ENCODE measurements at regions not wholly inside any gene's neighbourhood (a gene's known extent, or its start where the extent isn't known, plus 50 kb on each side); places are given as distances from the start of the nearest gene placed in this dataset.
"Not testable (repeated sequence)": the region's sequence is repeated elsewhere in the genome, so short reads cannot be mapped to it uniquely, and the experiment has no call there.

DNA sequence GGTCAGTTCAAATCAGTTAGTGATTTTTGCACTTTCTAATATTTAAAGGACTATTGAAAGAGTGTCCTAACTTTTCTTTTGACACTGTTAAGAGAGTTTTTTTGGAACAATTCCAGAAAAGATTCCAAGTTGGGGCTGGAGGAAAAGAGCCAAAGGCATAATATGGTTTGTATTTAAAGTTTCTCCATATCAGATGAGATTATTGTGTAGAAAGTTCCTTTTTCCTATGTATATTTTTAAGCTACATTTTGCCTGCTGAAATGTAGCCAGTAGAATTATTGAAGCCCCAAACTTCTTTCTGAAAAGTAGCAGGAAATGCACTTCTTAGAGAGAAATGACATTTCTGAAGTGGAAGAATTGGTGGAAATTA is 136.5 kb upstream of the TSC22D2 start:
- Histone ChIP-seq H3K4me3 (replicated peaks in 1 of 4; ENCODE audit: control extremely low read depth in 1 of 4, insufficient read depth in 1 of 4, low read depth in 3 of 4, low read length in 4 of 4) (no peak overlapping the region), H3K79me2 (ENCODE audit: control insufficient read depth, insufficient read depth, low read length) (no peaks in the 10 kb centered on the region), H3K36me3 (ENCODE audit: control insufficient read depth, insufficient read depth, low read length) (no peaks in the 10 kb centered on the region), H3K4me2 (ENCODE audit: extremely low read depth, insufficient read depth, low read length) (no peak overlapping the region), H3K27me3 (ENCODE audit: control insufficient read depth, insufficient read depth, low read length) (no peaks in the 10 kb centered on the region), H3K27ac (ENCODE audit: insufficient read depth, low read length) (no peak overlapping the region), H4K20me1 (ENCODE audit: control insufficient read depth, extremely low read depth, insufficient read depth, low read length) (no peaks in the 10 kb centered on the region), H3K4me1 (ENCODE audit: control insufficient read depth, extremely low read depth, insufficient read depth, low read length) (peaks cover 5% of the 10 kb centered on the region), H3K9me3 (ENCODE audit: control insufficient read depth, insufficient read depth, low read depth, low read length) (no peaks in the 10 kb centered on the region), H3K9ac (ENCODE audit: insufficient read depth, low read length) (no peak overlapping the region), H2AFZ (ENCODE audit: low read length) (no peak overlapping the region)
- TF ChIP-seq, protein P1, sequence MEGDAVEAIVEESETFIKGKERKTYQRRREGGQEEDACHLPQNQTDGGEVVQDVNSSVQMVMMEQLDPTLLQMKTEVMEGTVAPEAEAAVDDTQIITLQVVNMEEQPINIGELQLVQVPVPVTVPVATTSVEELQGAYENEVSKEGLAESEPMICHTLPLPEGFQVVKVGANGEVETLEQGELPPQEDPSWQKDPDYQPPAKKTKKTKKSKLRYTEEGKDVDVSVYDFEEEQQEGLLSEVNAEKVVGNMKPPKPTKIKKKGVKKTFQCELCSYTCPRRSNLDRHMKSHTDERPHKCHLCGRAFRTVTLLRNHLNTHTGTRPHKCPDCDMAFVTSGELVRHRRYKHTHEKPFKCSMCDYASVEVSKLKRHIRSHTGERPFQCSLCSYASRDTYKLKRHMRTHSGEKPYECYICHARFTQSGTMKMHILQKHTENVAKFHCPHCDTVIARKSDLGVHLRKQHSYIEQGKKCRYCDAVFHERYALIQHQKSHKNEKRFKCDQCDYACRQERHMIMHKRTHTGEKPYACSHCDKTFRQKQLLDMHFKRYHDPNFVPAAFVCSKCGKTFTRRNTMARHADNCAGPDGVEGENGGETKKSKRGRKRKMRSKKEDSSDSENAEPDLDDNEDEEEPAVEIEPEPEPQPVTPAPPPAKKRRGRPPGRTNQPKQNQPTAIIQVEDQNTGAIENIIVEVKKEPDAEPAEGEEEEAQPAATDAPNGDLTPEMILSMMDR (conservative IDR thresholded peaks at IDR 0.05 in 1 of 2, IDR thresholded peaks at IDR 0.05 in 1 of 2; ENCODE audit: low read depth in 1 of 2, low read length in 2 of 2): no peak
- TF ChIP-seq EZH2 (IDR thresholded peaks at IDR 0.05; ENCODE audit: low read length, missing control alignments): no peak
- no peak for DNase-seq (ENCODE audit: low read depth in 2 of 2)

DNA sequence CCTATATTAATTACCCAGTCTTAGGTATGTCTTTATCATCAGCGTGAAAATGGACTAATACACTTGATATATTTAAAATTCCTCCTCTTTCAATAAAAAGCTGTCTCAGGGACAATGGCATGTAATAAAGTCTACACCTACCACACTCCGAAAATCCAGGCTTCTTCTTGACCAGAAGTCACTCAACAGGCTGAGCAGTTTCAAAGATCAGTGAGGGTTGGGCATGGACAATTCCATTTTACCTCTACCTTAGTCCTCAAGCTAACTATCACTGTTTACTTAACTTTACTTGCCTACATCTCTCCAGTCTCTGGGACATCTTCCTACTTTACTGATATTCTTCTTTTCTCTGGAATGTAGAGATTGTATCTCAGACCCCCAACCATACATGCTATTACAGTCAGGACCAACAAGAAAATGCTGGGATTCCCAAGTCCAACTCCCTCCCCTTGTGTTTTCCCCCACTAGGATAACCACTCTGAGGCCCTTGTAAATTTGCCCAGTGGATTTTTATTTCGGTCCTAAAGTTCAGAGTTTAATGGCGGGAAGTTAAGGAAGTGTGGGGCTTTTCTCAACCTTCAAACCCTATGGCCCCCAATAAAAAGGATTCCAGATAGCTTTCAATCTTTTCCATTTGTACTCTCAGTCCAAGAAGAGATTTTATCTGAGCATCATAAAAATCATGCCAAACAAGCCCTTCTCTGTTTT is 137.1 kb upstream of the TSC22D2 start:
- Histone ChIP-seq H2AFZ (ENCODE audit: low read length) (no peak overlapping the region), H3K79me2 (ENCODE audit: control insufficient read depth, insufficient read depth, low read length) (no peaks in the 10 kb centered on the region), H3K27ac (ENCODE audit: insufficient read depth, low read length) (no peak overlapping the region), H3K9me3 (ENCODE audit: control insufficient read depth, insufficient read depth, low read depth, low read length) (no peaks in the 10 kb centered on the region), H4K20me1 (ENCODE audit: control insufficient read depth, extremely low read depth, insufficient read depth, low read length) (no peaks in the 10 kb centered on the region), H3K36me3 (ENCODE audit: control insufficient read depth, insufficient read depth, low read length) (no peaks in the 10 kb centered on the region), H3K4me1 (ENCODE audit: control insufficient read depth, extremely low read depth, insufficient read depth, low read length) (peaks cover 5% of the 10 kb centered on the region), H3K9ac (ENCODE audit: insufficient read depth, low read length) (no peak overlapping the region), H3K4me2 (ENCODE audit: extremely low read depth, insufficient read depth, low read length) (no peak overlapping the region), H3K4me3 (replicated peaks in 1 of 4; ENCODE audit: control extremely low read depth in 1 of 4, insufficient read depth in 1 of 4, low read depth in 3 of 4, low read length in 4 of 4) (no peak overlapping the region), H3K27me3 (ENCODE audit: control insufficient read depth, insufficient read depth, low read length) (no peaks in the 10 kb centered on the region)
- TF ChIP-seq EZH2 (IDR thresholded peaks at IDR 0.05; ENCODE audit: low read length, missing control alignments): no peak
- no peak for DNase-seq (ENCODE audit: low read depth in 2 of 2)

DNA sequence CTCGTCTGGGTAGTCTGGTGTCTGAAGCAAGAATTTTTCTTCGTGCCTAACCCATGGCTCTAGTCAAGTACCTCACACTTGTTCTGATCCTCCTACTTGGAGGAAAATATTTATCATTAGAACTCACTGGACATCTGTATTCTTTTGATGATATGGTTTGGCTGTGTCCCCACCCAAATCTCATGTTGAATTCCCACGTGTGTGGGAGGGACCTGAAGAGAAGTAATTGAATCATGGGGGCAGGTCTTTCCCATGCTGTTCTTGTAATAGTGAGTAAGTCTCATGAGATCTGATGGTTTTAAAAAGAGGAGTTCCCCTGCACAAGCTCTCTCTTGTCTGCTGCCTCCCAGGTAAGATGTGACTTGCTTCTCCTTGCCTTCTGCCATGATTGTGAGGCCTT is 137.7 kb upstream of the TSC22D2 start:
- not testable (repeated sequence) for H3K79me2 ChIP-seq (ENCODE audit: control insufficient read depth, insufficient read depth, low read length); H4K20me1 ChIP-seq (ENCODE audit: control insufficient read depth, extremely low read depth, insufficient read depth, low read length); H3K9ac ChIP-seq (ENCODE audit: insufficient read depth, low read length); H3K27ac ChIP-seq (ENCODE audit: insufficient read depth, low read length); DNase-seq (ENCODE audit: low read depth in 2 of 2); H2AFZ ChIP-seq (ENCODE audit: low read length); H3K27me3 ChIP-seq (ENCODE audit: control insufficient read depth, insufficient read depth, low read length); H3K4me3 ChIP-seq (replicated peaks in 1 of 4; ENCODE audit: control extremely low read depth in 1 of 4, insufficient read depth in 1 of 4, low read depth in 3 of 4, low read length in 4 of 4); H3K36me3 ChIP-seq (ENCODE audit: control insufficient read depth, insufficient read depth, low read length); H3K4me1 ChIP-seq (ENCODE audit: control insufficient read depth, extremely low read depth, insufficient read depth, low read length); H3K9me3 ChIP-seq (ENCODE audit: control insufficient read depth, insufficient read depth, low read depth, low read length); H3K4me2 ChIP-seq (ENCODE audit: extremely low read depth, insufficient read depth, low read length)

DNA sequence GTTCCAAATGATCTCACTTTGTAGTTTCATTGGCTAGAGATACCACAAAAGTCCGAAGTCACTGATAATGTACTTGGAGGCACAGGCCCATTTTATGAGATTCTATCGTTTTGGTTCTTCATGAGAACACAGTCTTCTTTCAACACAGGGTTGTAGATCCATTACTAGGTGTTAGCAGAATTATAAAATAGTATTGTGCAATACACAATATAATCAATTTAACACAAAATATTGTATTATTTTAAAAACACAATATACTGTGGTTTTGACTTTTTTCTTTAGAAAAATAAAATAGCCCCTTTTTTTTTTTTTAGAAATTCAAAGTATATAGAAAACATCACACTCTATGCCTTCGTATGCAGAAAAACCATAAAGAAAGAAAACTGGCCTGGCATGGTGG is 138.6 kb upstream of the TSC22D2 start:
- Histone ChIP-seq H3K4me1 (ENCODE audit: control insufficient read depth, extremely low read depth, insufficient read depth, low read length) (peaks cover 3% of the 10 kb centered on the region), H2AFZ (ENCODE audit: low read length) (no peak overlapping the region), H3K9me3 (ENCODE audit: control insufficient read depth, insufficient read depth, low read depth, low read length) (no peaks in the 10 kb centered on the region), H3K27ac (ENCODE audit: insufficient read depth, low read length) (no peak overlapping the region), H3K4me3 (replicated peaks in 1 of 4; ENCODE audit: control extremely low read depth in 1 of 4, insufficient read depth in 1 of 4, low read depth in 3 of 4, low read length in 4 of 4) (no peak overlapping the region), H3K4me2 (ENCODE audit: extremely low read depth, insufficient read depth, low read length) (no peak overlapping the region), H3K36me3 (ENCODE audit: control insufficient read depth, insufficient read depth, low read length) (no peaks in the 10 kb centered on the region), H4K20me1 (ENCODE audit: control insufficient read depth, extremely low read depth, insufficient read depth, low read length) (no peaks in the 10 kb centered on the region), H3K79me2 (ENCODE audit: control insufficient read depth, insufficient read depth, low read length) (no peaks in the 10 kb centered on the region), H3K27me3 (ENCODE audit: control insufficient read depth, insufficient read depth, low read length) (no peaks in the 10 kb centered on the region), H3K9ac (ENCODE audit: insufficient read depth, low read length) (no peak overlapping the region)
- TF ChIP-seq, protein P1 (conservative IDR thresholded peaks at IDR 0.05 in 1 of 2, IDR thresholded peaks at IDR 0.05 in 1 of 2; ENCODE audit: low read depth in 1 of 2, low read length in 2 of 2): no peak
- TF ChIP-seq EZH2 (IDR thresholded peaks at IDR 0.05; ENCODE audit: low read length, missing control alignments): no peak
- no peak for DNase-seq (ENCODE audit: low read depth in 2 of 2)

Measured in fibroblast of lung (primary cell).